ENCODE measurements at regions not wholly inside any gene's neighbourhood (a gene's known extent, or its start where the extent isn't known, plus 50 kb on each side); places are given as distances from the start of the nearest gene placed in this dataset.
"Not testable (repeated sequence)": the region's sequence is repeated elsewhere in the genome, so short reads cannot be mapped to it uniquely, and the experiment has no call there.

DNA sequence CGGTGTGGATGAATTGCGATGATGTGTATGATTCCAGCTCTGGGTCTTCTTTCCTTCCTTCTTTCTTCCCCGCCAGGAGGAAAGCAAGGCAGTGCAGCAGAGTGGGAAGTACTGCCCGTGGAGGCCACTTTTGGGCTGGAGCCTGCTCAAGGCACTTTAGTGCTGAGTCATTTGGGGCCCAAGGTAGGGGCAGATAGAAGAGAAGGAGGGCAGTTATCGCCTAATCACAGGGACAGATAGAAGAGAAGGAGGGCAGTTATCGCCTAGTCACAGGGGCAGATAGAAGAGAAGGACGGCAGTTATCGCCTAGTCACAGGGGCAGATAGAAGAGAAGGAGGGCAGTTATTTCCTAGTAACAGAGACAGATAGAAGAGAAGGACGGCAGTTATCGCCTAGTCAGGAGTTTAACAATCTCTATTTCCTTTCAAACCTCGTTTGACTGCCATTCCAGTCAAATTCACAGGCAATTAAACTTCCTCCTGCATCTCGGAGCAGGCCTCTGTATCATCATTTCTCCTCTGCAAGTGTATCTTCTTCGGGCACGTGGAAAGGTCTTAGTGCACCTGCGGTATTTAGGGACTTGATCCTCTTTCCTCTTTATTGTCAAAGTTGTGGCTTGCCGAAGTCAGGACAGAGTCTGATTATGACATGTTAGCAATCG lies 5277.5 kb upstream of the TPTE start:
- H3K9me3 ChIP-seq (replicated peaks; ENCODE audit: insufficient read depth, low read length); H3K36me3 ChIP-seq (replicated peaks; ENCODE audit: insufficient read depth, low read length); H4K20me1 ChIP-seq (ENCODE audit: insufficient read depth, low read length); H3K27ac ChIP-seq (ENCODE audit: low read length); H3K9ac ChIP-seq (ENCODE audit: low read length); H3K4me3 ChIP-seq (ENCODE audit: low read length); H3K27me3 ChIP-seq (replicated peaks; ENCODE audit: insufficient read depth, low read length); H3K9me2 ChIP-seq (replicated peaks; ENCODE audit: insufficient read depth, low read length); H2AFZ ChIP-seq (ENCODE audit: low read length); H3K4me1 ChIP-seq (ENCODE audit: low read length); DNase-seq; H3K79me2 ChIP-seq (ENCODE audit: low read length); H3F3A ChIP-seq (ENCODE audit: insufficient read depth, low read length); H3K4me2 ChIP-seq (ENCODE audit: low read depth, low read length): not testable (repeated sequence)

- not testable (repeated sequence) for DNase-seq
Measured at GRCh38 chr21:5244376-5244718, 5277.0 kb upstream of the TPTE start.

DNA sequence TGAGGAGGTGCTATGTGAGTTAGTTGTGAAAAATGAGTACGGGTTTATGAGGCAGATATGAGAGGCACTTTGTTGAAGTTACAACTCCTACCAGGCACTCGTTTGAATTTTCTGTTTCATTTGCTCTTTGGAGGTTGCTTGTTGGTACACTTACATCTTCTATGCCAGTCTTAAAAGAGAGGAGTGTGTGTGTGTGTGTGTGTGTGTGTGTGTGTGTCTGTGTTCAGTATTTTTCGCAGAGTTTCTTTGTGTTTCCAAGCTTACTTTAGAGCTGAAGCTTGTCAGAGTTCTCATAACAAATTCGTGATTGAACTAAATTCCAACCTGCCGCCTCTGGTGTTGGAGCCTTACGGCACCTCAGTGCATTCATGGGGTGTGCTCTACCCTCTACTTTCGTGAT lies 5276.4 kb upstream of the TPTE start:
- not testable (repeated sequence) for H3K4me1 ChIP-seq (ENCODE audit: low read length); H3K4me2 ChIP-seq (ENCODE audit: low read depth, low read length); H3F3A ChIP-seq (ENCODE audit: insufficient read depth, low read length); H3K36me3 ChIP-seq (replicated peaks; ENCODE audit: insufficient read depth, low read length); H3K27ac ChIP-seq (ENCODE audit: low read length); H3K9me2 ChIP-seq (replicated peaks; ENCODE audit: insufficient read depth, low read length); H2AFZ ChIP-seq (ENCODE audit: low read length); DNase-seq; H3K79me2 ChIP-seq (ENCODE audit: low read length); H3K9ac ChIP-seq (ENCODE audit: low read length); H3K4me3 ChIP-seq (ENCODE audit: low read length); H3K27me3 ChIP-seq (replicated peaks; ENCODE audit: insufficient read depth, low read length); H4K20me1 ChIP-seq (ENCODE audit: insufficient read depth, low read length); H3K9me3 ChIP-seq (replicated peaks; ENCODE audit: insufficient read depth, low read length)

More at GRCh38 chr21:5244376-5244718, 5277.0 kb upstream of the TPTE start:
- H3K36me3 ChIP-seq (replicated peaks; ENCODE audit: insufficient read depth, low read length); H3K27ac ChIP-seq (ENCODE audit: low read length); H3K9me2 ChIP-seq (replicated peaks; ENCODE audit: insufficient read depth, low read length); H4K20me1 ChIP-seq (ENCODE audit: insufficient read depth, low read length); H3K27me3 ChIP-seq (replicated peaks; ENCODE audit: insufficient read depth, low read length); H3K4me2 ChIP-seq (ENCODE audit: low read depth, low read length); H3F3A ChIP-seq (ENCODE audit: insufficient read depth, low read length); H2AFZ ChIP-seq (ENCODE audit: low read length); H3K4me1 ChIP-seq (ENCODE audit: low read length); H3K9ac ChIP-seq (ENCODE audit: low read length); H3K4me3 ChIP-seq (ENCODE audit: low read length); H3K9me3 ChIP-seq (replicated peaks; ENCODE audit: insufficient read depth, low read length); H3K79me2 ChIP-seq (ENCODE audit: low read length): not testable (repeated sequence)

DNA sequence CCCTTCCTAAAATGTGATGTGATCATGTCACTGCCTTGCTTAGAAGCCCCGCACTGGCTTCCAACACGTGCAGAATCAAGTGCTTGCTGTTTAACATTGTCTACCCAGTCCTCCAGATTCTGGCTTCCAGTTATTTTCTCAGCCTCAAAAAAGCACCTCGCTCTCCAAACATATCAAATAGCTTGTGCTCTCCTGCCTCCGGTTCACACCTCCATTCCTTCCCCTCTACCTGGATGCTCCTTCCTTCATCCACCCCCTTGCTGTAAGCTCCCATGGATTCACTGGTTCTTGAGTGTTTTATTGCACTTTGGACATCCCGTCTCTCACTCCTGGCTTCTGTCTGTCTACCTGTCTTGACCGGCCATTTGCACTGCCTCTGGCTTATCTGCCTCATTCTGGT lies 5275.0 kb upstream of the TPTE start:
- not testable (repeated sequence) for H3K9me2 ChIP-seq (replicated peaks; ENCODE audit: insufficient read depth, low read length); H3K4me1 ChIP-seq (ENCODE audit: low read length); H3K9me3 ChIP-seq (replicated peaks; ENCODE audit: insufficient read depth, low read length); H3K27ac ChIP-seq (ENCODE audit: low read length); H3K36me3 ChIP-seq (replicated peaks; ENCODE audit: insufficient read depth, low read length); H3K4me3 ChIP-seq (ENCODE audit: low read length); H3K4me2 ChIP-seq (ENCODE audit: low read depth, low read length); H3K9ac ChIP-seq (ENCODE audit: low read length); H3F3A ChIP-seq (ENCODE audit: insufficient read depth, low read length); H3K79me2 ChIP-seq (ENCODE audit: low read length); DNase-seq; H4K20me1 ChIP-seq (ENCODE audit: insufficient read depth, low read length); H3K27me3 ChIP-seq (replicated peaks; ENCODE audit: insufficient read depth, low read length); H2AFZ ChIP-seq (ENCODE audit: low read length)

GRCh38 chr21:5247399-5247798 lies 5274.0 kb upstream of the TPTE start:
- H3K4me2 ChIP-seq (ENCODE audit: low read depth, low read length); H4K20me1 ChIP-seq (ENCODE audit: insufficient read depth, low read length); H3F3A ChIP-seq (ENCODE audit: insufficient read depth, low read length); H3K9me2 ChIP-seq (replicated peaks; ENCODE audit: insufficient read depth, low read length); DNase-seq; H2AFZ ChIP-seq (ENCODE audit: low read length); H3K27me3 ChIP-seq (replicated peaks; ENCODE audit: insufficient read depth, low read length); H3K4me3 ChIP-seq (ENCODE audit: low read length); H3K27ac ChIP-seq (ENCODE audit: low read length); H3K79me2 ChIP-seq (ENCODE audit: low read length); H3K9me3 ChIP-seq (replicated peaks; ENCODE audit: insufficient read depth, low read length); H3K36me3 ChIP-seq (replicated peaks; ENCODE audit: insufficient read depth, low read length); H3K9ac ChIP-seq (ENCODE audit: low read length); H3K4me1 ChIP-seq (ENCODE audit: low read length): not testable (repeated sequence)

DNA sequence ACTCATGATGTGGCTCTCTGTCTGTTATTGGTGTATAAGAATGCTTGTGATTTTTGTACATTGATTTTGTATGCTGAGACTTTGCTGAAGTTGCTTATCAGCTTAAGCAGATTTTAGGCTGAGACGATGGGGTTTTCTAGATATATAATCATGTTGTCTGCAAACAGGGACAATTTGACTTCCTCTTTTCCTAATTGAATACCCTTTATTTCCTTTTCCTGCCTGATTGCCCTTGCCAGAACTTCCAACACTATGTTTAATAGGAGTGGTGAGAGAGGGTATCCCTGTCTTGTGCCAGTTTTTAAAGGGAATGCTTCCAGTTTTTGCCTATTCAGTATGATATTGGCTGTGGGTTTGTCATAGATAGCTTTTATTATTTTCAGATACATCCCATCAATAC lies 5271.3 kb upstream of the TPTE start:
- not testable (repeated sequence) for H3K9me3 ChIP-seq (replicated peaks; ENCODE audit: insufficient read depth, low read length)

DNA sequence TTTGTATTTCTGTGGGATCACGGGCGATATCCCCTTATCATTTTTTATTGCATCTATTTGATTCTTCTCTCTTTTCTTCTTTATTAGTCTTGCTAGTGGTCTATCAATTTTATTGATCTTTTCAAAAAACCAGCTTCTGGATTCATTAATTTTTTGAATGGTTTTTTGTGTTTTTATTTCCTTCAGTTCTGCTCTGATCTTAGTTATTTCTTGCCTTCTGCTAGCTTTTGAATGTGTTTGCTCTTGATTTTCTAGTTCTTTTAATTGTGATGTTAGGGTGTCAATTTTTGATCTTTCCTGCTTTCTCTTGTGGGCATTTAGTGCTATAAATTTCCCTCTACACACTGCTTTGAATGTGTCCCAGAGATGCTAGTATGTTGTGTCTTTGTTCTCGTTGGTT lies 5270.2 kb upstream of the TPTE start:
- H3F3A ChIP-seq (ENCODE audit: insufficient read depth, low read length); H3K36me3 ChIP-seq (replicated peaks; ENCODE audit: insufficient read depth, low read length); H4K20me1 ChIP-seq (ENCODE audit: insufficient read depth, low read length); H3K9ac ChIP-seq (ENCODE audit: low read length); H3K4me1 ChIP-seq (ENCODE audit: low read length); DNase-seq; H3K4me3 ChIP-seq (ENCODE audit: low read length); H3K27me3 ChIP-seq (replicated peaks; ENCODE audit: insufficient read depth, low read length); H2AFZ ChIP-seq (ENCODE audit: low read length); H3K9me3 ChIP-seq (replicated peaks; ENCODE audit: insufficient read depth, low read length); H3K27ac ChIP-seq (ENCODE audit: low read length); H3K79me2 ChIP-seq (ENCODE audit: low read length); H3K4me2 ChIP-seq (ENCODE audit: low read depth, low read length); H3K9me2 ChIP-seq (replicated peaks; ENCODE audit: insufficient read depth, low read length): not testable (repeated sequence)

More for the DNA sequence above, 5271.3 kb upstream of the TPTE start:
- not testable (repeated sequence) for H3K4me1 ChIP-seq (ENCODE audit: low read length); H3K9me2 ChIP-seq (replicated peaks; ENCODE audit: insufficient read depth, low read length); H4K20me1 ChIP-seq (ENCODE audit: insufficient read depth, low read length); DNase-seq; H3F3A ChIP-seq (ENCODE audit: insufficient read depth, low read length); H3K4me3 ChIP-seq (ENCODE audit: low read length); H2AFZ ChIP-seq (ENCODE audit: low read length); H3K79me2 ChIP-seq (ENCODE audit: low read length); H3K9ac ChIP-seq (ENCODE audit: low read length); H3K27me3 ChIP-seq (replicated peaks; ENCODE audit: insufficient read depth, low read length); H3K4me2 ChIP-seq (ENCODE audit: low read depth, low read length); H3K36me3 ChIP-seq (replicated peaks; ENCODE audit: insufficient read depth, low read length); H3K27ac ChIP-seq (ENCODE audit: low read length)

DNA sequence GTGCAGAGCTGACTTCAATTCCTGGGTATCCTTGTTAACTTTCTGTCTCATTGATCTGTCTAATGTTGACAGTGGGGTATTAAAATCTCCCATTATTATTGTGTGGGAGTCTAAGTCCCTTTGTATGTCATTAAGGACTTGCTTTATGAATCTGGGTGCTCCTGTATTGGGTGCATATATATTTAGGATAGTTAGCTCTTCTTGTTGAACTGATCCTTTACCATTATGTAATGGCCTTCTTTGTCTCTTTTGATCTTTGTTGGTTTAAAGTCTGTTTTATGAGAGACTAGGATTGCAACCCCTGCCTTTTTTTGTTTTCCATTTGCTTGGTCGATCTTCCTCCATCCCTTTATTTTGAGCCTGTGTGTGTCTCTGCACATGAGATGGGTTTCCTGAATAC lies 5269.5 kb upstream of the TPTE start:
- not testable (repeated sequence) for H3K4me1 ChIP-seq (ENCODE audit: low read length); H4K20me1 ChIP-seq (ENCODE audit: insufficient read depth, low read length); H3K27ac ChIP-seq (ENCODE audit: low read length); H2AFZ ChIP-seq (ENCODE audit: low read length); H3K4me2 ChIP-seq (ENCODE audit: low read depth, low read length); H3K4me3 ChIP-seq (ENCODE audit: low read length); H3K9me3 ChIP-seq (replicated peaks; ENCODE audit: insufficient read depth, low read length); H3K9ac ChIP-seq (ENCODE audit: low read length); H3K79me2 ChIP-seq (ENCODE audit: low read length); H3K27me3 ChIP-seq (replicated peaks; ENCODE audit: insufficient read depth, low read length); DNase-seq; H3K36me3 ChIP-seq (replicated peaks; ENCODE audit: insufficient read depth, low read length); H3F3A ChIP-seq (ENCODE audit: insufficient read depth, low read length); H3K9me2 ChIP-seq (replicated peaks; ENCODE audit: insufficient read depth, low read length)
